Right renal pelvis (tissue), 4 donors: ENCODE measurements at regions not wholly inside any gene's neighbourhood (a gene's known extent, or its start where the extent isn't known, plus 50 kb on each side); places are given as distances from the start of the nearest gene placed in this dataset.

Experiments used
- DNase-seq, 4 donors: peaks; one replicate each; pipeline ENCODE4 v3.0.0-alpha.2; 2013; ENCODE audit warnings: low read depth in 4 of 4, low spot score in 3 of 4, missing footprints in 1 of 4

DNA sequence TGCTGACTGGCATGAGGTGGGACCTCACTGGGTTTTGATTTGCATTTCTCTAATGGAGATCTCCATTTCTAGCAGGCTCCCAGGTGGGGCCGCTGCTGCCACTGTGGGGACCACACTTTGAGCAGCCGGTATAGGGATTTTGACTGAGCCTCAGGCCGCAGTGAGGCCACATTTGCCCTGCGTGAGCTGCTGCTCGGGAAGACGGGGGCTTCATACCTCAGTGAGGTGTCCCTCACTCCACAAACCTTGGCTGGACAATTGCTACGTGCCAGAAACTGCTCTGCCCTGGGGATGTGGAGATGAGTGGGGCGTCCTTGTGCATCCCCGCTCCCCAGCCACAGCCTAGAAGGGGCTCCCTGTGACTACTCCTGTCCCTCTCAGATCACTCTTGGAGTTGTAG is 134.3 kb downstream of the ANKRD60 start:
- no peak for DNase-seq

DNA sequence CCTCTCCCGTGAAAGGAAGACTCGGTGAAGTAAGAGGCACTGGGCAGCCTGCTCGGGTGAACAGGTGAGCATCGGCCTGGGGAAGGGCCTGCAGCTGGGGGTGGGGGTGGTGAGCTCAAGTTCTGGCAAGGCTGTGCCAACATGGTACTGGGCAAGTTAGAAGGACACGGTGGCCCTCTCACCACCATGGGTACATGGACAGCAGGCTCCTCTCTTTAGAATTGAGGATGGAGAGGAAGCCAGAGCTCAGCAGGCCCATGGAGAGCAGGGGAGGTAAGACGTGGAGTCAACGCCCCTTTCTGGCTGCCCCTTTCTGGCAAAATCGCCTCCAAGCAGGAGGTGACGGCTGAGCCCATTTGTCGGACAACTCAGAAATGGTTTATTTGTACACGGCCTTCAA is 135.6 kb downstream of the ANKRD60 start:
- no peak for DNase-seq

- DNase-seq: no peak
Measured at GRCh38 chr20:58092353-58092752, 136.1 kb downstream of the ANKRD60 start.

DNA sequence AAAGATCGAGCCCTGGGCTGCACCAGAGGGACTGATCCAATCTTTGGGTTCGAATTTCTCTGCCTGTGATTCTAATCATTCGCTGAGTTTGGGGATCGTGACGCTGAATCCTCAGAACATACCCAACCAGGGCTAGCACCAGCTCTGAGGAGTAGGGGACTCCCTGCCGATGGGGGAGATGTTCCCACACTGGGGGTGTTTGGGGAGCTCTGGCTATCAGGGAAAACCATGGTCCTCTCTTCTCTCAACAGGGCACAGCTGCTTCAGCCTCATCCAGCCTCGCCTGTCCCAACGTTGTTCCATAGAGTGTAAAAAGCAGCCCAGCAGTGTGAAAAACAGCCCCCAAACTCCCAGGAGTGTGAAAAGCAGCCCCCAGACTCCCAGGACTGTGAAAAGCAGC is 136.6 kb downstream of the ANKRD60 start:
- no peak for DNase-seq

GRCh38 chr20:58090161-58090560 is 138.3 kb downstream of the ANKRD60 start:
- DNase-seq: no peak

DNA sequence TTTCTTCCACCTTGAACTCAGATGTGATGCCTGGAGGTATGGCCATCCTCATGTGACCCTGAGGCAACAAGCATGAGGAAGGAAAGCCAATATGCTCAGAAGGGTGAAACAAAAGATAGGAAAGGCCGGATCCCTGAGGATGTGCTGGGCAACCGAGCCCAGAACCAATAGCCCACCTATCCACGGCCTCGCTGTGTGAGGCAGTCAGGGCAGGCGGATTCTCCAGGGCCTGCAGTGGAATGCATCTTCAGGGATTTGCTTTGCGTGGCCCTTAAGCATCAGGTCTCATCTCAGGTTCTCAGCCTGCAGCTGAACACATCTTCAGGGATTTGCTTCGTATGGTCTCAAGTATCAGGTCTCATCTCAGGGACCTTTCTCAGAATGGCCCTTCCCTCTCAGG is 139.8 kb downstream of the ANKRD60 start:
- DNase-seq: no peak

DNA sequence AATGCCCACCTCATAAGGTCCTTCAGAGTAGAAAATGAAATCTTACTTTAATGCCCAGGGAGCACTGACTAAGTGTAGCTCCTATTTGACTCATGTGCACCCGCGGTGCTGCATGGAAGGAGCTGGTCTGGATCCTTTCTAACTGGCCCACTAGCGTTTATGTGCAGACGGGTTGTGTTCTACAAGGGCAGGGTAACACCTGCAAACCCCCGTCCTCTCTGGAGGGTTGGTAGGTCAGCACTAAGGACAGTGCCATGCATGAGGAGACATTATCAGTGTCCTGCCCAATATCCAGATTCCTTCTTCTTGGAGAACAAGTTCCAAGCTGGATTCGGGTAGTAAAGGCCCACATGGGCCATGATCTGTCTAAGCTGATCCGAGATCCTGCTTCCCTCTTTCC is 140.3 kb downstream of the ANKRD60 start:
- no peak for DNase-seq

DNA sequence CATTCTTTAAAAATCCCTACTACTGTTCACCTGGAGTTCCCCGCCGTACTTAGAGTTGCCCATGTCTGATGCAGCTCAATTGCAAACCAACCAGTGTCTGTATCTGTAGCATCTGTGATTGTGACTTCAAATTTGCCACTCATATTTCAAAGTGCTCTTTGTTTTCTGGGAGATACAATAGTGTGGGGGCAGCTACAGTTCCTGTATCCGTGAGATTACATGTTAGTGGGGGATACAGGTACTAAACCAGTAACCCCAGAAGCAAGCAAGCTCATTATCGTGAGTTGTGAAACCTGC is 140.9 kb downstream of the ANKRD60 start:
- DNase-seq: no peak

GRCh38 chr20:58086763-58087561 is 141.5 kb downstream of the ANKRD60 start:
- DNase-seq: peak in 2 of 4 donors; percentile 29 to 31

- no peak for DNase-seq
Measured at GRCh38 chr20:58084966-58085365, 143.5 kb downstream of the ANKRD60 start.

- DNase-seq: no peak
Measured at GRCh38 chr20:58084566-58084965, 143.9 kb downstream of the ANKRD60 start.

DNA sequence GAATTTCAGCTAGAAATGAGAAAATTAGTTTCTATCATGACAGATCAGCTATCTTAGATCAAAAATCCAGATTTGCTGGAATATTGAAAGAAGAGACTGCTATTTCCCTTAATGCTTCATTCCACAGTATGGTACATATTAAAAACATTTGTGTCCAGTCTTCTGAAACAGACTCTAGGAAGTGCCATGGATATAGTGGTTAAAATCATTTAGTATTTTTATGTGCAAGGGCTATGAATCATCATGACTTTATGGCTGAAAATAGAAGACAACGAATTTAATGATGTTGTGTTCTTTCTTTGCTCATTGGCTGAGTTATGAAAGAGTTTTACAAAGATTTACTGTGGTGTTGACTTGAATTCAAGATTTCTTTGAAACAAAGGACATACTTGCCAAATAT is 146.6 kb downstream of the ANKRD60 start:
- DNase-seq: no peak

DNA sequence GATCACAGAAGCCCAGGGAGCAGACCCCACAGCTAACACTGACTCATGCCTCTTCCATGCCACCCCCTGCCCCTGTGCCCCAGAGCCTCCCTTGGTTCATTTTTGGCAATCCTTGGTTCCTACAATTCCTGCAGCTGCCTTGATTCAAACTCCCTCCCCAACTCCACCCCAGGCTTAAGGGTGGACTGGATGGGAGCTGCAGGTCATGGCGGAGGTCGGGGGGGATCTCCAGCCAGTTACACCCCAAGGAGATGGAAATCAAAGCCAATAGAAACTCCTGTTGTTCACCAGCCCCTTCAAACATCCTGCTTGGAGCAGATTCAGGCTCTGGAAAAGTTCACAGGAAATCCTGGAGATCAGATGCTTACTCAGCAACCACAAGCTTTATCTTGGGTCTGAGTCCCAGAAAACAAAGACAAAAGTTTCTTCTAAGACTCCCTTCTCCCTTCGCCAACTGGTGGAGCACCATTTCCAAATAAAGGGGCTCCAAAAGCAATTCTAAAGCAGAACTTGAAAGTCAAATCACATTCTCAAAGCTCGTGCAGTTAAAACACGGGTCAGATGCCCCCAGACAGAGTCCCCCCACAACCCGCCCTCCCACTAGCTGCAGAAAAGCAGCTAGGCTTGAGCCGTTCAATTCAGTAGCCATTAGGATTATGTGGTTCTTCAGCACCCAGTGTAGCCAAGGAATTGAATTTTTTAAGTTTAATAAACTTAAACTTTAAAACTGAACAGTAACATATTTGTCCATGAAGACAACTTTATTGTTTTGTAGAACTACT is 149.5 kb downstream of the ANKRD60 start:
- no peak for DNase-seq

- no peak for DNase-seq
Measured at GRCh38 chr20:58077282-58077681, 151.2 kb downstream of the ANKRD60 start.

DNA sequence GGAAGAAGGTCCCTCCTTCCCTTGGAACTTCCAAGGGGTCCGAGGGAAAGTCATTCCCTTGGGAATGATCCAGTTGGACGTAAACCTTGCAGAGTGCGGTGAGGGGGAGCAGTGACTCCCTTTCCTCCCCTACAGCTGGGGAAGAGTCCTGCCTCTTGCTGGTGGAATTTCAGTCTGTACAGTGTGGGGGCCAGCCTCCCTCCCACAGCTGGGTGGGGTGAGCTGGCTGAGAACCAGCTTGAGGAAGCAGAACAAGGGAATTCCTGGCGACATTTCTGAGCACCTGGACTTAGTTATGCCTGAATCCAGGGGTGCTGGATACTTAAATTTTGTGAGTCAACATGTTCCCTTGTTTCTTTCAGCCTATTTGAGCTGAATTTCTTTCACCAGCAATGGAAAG is 152.0 kb downstream of the ANKRD60 start:
- no peak for DNase-seq

- DNase-seq: no peak
Measured at GRCh38 chr20:58075586-58076345, 152.7 kb downstream of the ANKRD60 start.

- DNase-seq: no peak
Measured at GRCh38 chr20:58073945-58074856, 154.3 kb downstream of the ANKRD60 start.

DNA sequence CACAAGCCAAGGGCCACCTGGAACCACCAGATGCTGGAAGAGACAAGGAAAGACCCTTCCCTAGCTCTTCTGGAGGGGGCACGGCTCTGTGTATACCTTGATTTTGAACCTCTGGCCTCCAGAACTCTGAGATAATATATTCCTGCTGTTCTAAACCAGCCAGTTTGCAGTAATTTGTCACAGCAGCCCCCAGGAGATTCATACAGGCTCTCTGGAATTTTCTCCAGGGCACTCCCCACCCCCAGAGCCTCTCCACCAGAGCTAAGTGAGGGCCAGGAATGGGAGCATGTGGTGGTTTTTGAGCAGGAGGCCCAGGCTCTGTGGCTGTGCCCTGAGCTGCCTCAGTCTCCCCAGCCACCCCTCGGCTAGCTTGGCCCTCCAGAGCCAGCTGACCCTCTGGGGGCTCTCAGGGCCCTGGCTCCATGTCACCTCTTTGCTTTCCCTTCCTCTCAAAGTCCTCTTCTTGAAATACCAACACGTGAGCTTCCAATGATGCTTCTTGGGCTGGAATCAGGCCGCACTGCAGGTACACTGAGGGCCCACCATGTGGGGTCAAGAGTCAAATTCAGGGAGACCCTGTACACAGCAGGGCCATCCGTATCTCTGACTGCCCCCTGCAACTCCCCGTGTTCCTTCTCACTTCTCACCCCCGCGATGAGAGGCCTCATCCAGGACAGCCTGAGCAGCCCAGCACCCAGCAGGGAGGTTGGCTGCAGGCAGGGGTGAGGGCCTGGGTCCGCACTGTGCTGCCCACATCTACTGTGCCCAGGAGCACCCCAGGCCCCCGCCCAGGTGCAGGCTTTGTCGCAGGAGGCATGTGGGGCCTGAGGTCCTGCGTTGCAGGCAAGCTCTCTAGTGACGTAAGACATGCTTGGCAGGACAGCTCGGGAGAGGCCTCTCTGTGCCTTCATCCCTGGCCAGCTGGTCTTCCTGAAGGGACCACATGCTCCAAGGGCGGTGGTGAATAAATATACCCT is 155.5 kb downstream of the ANKRD60 start:
- DNase-seq: no peak

GRCh38 chr20:58071991-58072390 is 156.5 kb downstream of the ANKRD60 start:
- DNase-seq: no peak
